22Rv1 (cell line): ENCODE measurements at regions not wholly inside any gene's neighbourhood (a gene's known extent, or its start where the extent isn't known, plus 50 kb on each side); places are given as distances from the start of the nearest gene placed in this dataset.

Experiments used
- CTCF ChIP-seq: fragments of 450-650 bp; IDR thresholded peaks from 2 replicates; pipeline ENCODE4 v1.5.1; 2017; ENCODE audit warnings: mild to moderate bottlenecking
- ZFX ChIP-seq: fragments of 450-650 bp; IDR thresholded peaks from 2 replicates; pipeline ENCODE4 v1.6.1; 2017; ENCODE audit warnings: antibody characterized with exemption, borderline replicate concordance

DNA sequence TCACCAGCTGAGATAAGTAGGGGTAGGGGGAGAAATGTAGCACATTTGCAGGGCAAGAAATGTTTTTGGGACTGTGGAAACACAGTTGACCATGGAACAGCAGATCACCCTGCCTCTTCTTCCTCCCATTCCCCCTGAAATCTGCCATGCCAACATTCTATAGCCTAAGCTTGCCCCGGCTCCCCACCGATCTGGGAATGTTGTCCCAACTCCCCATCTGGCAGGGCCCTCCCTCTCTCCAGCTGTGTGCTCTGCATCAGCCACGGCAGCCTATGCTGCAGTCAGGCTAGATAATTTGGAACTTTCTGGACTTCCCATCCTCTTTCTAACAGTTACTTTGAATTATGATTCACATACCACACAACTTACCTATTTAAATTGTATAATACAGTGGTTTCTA is 425.1 kb upstream of the RAB6C start:
- TF ChIP-seq CTCF: no peak
- no peak for TF ChIP-seq ZFX
